ENCODE measurements at regions not wholly inside any gene's neighbourhood (a gene's known extent, or its start where the extent isn't known, plus 50 kb on each side); places are given as distances from the start of the nearest gene placed in this dataset.

DNA sequence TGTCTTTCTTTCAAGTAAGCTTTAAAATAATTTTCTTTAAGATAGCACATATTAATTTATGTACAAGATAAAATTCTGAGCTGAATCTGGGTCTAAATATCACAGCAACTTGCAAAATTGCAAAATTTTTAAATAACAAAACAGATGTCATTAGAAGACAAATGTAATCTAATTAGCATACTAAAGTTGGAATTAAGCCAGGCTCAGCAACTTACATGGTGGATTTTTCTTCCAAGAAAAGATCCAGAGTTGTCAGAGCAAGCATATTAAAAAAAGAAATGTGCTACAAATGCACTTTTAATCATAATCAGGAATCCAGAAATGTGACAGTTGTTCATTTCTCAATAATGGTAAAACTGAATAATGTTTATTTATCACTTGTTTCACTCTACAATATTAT lies 906.9 kb upstream of the INTU start:
- DNase-seq: no peak

DNA sequence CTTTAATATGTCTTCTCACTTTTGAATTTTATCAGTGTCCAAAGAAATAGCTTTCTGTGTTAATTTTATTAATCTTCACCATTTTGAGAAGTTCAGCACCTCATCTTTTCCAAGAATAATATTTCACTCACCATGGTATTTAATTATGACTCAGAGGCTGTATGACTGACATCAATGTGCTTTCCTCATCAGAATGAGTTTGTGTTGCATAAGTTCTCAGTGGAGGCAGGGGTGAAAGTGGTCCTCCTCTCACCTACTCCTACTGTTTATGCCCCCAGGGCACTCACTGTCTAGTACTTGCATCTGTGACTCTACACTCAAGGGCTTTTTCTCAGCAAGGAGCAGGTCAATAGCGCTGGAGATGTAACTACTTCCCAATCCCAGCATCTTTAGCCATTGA lies 905.3 kb upstream of the INTU start:
- no peak for DNase-seq

DNA sequence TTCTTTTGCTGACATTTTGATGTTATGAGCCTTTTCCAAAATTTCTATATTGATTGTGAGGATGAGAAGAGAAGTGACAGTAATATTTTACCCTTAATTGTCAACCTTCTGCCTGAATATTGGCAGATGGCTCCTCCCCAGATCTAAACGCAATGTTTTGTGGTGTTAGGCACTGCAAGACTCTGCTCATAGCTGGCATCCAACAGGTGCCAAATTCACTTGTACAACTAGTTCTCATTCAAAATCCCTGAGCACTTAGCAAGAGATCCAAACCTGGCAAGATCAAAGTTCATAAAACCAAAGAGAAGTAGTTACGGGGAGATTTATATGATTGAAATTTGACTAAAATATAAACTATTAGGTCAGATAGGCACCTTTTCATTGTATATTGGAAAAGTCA lies 901.7 kb upstream of the INTU start:
- DNase-seq: no peak

DNA sequence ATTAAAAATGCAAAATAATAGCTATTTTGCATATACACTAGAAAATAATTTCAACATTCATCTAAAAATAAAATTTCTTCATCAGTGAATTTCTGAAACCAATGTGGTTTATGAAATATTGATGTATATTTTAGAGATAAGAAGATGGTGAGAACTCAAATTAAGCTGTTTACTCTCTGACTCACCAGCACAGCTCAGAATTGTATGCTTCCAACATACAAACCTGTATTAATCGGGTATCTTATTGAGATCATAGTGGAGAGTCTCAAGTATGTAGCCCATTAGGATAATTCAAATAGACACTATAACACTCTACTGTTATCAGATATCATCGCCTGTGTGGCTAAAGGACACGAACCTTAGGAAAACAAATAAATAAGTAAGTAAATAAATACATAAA lies 899.5 kb upstream of the INTU start:
- no peak for DNase-seq

DNA sequence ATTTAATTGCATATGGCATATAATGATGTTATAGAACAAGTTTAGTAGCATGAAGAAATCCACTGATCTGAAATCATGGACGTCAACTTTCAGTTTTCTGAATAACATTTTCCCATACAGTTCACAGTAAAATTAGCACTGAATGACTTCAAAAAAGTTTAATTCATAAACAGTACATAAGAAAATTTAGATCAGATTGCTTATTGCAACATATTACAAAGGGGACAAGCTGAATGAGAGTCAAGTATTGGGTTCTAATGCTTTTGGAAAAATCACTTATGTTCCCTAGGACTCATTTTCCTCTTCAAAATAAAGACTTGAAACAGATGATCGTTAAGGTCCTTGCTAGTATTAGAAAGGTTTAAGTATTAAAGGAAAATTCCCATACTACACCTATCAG lies 898.3 kb upstream of the INTU start:
- no peak for DNase-seq

DNA sequence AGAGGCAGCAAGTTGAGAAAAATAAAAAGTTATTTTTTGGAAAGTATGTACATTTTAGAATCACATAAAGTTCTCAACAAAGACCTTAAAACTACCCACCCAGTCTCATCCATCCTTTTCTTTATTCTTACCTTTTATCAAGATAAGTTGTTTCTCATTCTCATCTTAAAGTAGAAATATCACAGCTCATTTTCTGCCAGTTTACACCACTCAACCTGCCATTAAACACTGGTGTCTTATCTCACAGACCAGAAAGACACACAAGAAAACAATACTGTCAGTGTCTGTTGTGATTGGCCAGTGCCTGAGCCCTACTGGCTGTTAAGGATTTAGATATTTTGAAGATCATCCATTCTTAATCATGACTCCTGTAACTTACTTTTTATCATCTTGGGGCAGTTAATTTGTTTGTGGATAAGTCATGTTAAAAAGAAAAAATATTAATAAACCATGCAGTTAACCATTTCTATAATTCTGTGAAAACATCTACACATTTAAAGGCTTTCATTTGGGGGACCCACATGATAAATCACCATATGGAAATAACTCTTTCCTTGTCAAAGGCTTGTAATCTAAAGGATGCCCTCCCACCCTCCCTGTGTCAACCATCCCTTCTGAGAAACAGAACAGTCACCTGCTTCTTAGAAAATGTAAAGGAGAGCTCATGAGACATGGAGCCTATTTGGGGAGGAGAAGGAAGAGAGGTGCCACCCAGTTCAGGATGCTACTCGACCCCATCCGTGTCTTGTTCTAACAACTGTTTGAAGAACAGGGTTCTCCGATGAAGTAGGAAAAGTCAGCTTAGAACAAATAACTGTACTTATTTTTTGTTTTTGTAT lies 897.2 kb upstream of the INTU start:
- no peak for DNase-seq

DNA sequence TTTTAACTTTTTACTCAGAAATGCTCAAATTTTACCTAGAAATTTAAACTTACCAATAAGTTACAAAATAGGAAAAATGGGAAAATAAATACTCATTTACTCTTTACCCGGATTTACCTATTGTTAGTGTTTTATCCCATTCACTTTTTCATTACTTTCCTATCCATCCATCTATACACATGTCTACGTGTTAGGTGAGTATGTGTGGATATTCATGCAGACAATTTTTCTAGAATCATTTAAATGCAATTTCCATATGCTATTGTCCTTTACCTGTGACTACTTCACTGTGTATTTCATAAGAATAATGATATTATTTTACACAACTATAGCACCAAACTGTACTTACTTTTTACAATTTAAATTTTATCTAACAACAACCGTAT lies 896.6 kb upstream of the INTU start:
- no peak for DNase-seq

DNA sequence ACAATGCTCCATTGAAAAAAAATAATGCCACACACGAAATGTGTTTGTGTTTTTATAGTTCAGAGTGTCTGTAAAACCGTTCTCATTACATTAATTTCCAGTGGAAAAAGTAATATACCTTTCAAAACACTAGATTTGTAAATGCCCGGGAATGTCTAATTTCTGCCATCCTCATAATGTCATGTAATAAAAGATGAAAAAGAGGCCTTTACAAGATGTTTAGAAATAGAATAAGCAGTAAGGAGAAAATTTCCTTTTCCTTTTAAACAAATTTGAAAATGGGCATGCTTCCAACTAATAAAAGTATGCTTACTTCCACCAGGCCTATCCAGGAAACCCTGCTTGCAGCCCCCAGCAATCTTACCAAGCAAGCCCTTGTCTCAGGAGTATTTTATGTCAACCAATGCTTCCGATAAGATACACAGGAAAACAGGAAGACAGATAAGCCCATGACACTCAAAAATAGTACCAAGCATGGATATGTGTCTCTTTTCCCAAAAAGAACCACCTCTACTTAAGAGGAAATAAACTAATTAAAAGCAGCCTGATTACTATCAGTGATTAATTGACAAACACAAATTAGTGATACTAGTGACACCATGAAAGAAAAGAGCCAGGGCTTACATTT lies 894.7 kb upstream of the INTU start:
- no peak for DNase-seq

DNA sequence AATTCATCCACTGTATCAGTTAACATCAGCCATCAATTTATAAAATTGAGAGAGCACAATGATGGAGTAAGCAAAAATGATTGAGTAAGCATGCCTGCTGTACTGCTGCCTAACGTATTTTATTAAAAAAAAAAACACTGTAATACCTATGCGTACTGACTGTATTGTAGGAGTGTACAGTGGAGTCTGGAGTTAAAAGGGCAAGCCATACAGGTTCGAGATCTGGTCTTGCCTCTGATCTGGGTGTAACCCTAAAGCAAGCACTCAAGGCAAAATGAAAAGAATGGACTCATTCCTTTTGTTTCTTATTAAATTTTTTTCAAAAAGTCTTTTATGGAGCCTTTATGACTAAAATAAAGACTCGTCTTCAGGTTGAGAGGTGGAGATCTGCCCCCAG lies 894.2 kb upstream of the INTU start:
- DNase-seq: no peak

DNA sequence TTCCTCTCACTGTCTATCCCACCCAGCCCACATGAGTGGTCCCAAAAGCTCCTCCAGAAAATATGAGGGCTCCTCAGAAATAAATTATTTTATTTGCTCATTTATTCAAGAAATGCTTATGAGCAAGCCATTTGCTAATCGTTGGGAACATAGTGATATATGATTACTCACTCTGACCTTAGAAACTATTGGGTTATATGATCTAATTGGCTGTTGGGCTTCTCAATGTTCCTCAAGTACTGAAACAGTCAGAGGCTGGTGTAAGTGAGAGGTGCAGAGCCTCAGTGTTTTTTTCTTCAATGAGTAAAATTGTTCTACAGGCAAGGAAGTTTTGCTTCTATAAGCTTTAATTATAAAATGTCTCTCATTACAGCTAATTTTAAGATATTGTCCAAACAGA lies 893.8 kb upstream of the INTU start:
- DNase-seq: no peak

DNA sequence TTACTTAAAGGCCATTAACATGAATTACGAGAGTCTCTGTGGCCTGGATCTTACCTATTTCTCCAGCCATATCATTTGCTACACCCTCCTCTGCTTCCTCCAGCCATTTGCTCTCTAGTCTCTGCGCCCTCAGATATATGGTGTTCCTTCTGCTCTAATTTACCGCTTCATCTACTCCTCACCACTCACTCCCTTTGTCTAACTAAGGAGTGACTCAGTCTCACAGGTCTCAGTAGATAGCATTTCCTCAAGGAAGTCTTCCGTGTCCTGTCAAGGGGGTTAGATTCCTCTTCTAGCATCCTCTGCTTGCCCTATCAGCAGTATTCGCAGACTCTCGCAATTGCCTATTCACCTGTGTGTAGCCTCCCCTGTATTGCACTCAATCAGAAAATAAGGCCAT lies 892.1 kb upstream of the INTU start:
- no peak for DNase-seq

DNA sequence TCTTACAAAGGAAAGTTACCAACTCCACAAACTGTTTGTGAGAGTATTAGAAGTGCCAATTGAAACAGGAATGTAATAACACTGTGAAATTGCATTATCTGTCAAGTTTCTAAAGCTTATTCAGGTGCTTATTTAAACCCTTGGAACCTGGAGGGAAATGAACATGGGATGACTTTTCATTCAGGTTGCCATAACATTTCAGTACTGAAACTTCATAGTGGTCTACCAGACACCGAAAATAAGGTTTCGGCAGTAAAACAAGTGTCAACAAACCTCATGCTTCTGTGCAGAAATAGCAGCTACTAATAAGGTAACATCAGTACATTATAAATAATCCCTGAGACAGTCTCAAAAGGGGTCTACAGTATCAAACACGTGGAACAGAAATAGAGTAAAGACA lies 890.7 kb upstream of the INTU start:
- DNase-seq: peak; percentile 1

DNA sequence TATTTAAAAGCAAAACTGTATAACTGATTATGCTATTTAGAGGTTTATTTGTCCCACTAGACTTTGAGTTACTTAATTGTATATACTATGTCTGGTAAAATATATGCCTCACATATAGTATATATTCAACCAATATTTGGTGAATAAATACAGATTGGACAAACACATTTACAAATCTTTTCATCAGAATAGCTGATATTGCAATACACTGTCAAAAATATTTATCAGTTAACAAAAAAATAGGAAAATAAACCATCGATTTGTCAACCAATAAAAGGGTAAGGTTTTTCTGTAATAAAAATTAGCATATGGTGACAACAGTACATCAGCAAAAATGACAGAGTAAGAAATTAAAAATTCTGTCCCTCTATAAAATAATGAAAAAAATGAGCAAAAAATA lies 889.9 kb upstream of the INTU start:
- DNase-seq: no peak

DNA sequence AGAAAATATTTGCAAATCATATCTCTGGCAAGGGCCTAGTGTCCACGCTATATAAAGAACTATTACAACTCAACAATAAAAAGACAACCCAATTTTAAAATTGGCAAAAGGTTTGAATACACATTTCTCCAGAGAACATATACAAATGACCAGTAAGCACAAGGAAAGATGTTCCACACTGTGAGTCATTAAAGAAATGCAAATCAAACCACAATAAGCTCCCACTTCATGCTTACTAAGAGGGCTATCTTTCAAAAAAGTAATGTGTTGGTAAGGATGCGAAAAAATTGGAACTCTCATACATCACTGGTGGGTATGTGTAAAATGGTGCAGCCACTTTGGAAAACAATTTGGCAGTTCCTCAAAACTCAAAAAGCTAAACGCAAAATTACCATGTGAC lies 884.0 kb upstream of the INTU start:
- DNase-seq: no peak

DNA sequence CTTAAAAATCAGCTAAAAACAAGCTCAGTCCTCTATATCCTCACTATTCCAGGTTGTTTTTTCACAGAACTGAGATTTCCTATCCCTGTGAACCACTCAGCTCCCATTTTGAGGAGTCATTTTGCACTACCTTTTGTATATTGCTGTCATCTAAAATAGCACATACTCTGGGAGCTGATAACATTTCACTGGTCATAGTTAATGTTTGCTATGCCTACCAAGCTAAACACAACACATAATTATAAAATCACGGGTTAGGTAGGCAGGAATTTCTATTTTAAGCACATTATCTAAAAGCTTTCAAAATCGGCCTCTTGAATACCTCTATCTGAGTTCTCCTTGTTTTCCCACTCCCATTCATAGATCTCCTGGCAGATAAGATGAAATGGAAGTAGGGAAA lies 882.0 kb upstream of the INTU start:
- DNase-seq: no peak

DNA sequence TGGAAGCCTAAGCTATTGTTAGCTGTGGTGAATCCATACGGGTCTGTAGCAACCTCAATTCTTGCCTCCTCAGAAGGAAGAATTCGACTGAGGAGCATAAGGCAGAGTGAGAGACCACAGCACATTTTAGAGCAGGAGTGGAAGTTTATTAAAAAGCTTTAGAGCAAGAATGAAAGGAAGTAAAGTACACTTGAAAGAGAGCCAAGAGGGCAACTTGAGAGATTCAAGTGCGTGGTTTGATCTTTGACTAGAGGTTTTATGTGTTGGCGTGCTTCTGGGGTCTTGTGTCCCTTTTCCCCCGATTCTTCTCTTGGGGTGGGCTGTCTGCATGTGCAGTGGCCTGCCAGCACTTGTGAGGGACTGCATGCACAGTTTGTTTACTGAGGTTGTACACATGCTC lies 880.6 kb upstream of the INTU start:
- no peak for DNase-seq

DNA sequence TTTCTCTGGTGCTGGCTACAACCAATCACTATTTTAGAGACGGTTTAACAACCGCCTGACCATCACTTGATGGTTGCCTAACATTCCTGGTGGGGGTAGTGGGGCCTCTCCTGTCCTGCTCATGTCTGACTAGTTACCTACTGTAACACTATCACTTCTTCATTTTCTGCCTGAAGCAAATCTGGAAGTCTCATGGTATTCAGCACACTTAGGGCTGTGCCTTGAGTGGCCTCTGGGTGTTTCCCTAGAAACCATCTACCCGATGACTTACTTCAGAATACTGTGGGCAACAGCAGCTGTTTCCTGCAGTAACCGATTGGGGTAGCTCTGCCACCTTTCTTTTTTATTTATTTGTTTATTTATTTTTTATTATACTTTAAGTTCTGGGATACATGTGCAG lies 880.1 kb upstream of the INTU start:
- no peak for DNase-seq

DNA sequence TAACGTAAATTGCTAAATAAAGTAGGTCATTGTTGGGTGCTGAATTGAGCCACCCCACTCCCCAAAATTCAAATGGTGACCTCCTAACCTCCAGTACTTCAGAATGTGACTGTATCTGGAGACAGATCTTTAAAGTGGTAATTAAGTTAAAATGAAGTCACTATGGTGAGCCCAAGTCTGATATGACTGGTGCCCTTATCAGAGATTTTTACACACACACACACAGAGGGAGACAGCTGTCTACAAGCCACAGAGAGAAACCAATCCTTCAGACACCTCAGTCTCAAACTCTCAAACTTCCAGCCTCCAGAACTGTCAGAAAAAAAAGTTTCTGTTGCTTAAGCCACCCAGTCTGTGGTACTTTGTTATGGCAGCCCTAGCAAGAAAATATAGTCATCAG lies 879.2 kb upstream of the INTU start:
- DNase-seq: no peak

DNA sequence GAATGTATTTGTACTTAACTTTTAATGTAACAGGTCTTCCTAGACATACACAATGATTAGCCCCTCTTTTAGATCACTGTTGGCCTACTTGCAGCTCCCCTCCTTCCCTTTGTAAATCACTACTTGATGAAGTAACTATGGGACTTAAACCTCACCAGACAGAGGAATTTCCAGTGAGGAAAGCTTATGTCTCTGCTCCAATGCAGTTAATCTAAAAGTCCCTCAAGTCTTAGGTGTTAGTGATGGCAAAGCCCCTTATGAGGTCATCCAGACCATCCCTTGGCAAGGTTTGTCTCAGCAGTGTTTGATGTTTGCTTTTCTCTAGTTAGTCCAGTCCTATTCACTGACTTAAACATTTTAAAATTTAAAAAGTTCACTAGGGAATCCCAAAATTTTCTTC lies 877.3 kb upstream of the INTU start:
- DNase-seq: no peak

DNA sequence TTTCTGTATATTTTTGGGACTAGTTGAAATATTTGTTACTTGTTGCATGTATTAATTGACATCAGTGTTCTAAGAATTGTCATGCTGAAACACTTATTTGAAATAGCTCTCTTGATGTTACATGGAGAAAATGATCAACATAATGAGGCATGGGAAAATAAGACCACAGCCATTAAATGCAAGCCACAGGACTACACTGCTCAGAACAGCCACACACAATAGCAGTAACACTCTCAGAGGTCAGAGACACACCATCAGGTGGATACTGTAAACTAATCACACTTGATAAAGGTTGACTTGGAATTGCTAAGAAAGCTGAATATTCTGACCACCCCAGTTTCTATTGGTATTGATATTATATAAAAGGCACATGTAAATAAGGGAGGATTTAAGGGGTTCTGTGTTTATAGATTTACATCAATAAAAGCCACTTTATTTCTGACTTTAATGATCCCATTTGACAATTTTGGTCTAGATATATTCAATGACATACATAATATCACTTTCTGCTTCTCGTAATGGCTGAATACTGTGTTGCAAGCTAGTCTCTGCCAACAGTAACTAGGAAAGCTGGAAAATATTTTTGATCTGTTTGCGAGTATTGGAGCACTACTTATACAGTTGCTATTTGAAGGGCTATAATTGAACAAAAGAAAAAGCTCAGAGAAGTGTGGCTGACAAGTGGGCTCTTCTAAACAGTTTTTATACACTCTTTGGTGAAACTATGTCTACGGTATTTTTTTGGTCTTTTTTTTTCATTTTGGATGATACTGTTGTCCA lies 876.5 kb upstream of the INTU start:
- DNase-seq: no peak

DNA sequence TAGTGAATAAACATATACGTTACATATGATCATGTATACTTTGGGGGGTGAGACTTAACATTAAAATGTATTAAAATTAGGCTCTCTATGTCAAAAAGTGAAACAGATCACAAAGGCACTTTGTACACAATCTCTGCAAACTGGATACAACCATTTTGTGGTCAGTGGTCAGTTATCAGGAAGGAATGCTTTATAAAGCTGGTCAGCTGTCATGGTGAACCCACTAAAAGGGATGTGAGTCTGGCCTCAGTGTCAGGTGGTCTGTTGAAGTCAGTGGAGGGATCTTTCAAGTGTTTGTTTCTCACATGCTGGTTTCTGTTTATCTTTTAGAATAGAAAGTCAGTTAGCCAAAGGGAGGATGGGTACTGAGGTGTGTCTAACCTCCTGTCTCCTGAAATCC lies 875.5 kb upstream of the INTU start:
- DNase-seq: no peak

DNA sequence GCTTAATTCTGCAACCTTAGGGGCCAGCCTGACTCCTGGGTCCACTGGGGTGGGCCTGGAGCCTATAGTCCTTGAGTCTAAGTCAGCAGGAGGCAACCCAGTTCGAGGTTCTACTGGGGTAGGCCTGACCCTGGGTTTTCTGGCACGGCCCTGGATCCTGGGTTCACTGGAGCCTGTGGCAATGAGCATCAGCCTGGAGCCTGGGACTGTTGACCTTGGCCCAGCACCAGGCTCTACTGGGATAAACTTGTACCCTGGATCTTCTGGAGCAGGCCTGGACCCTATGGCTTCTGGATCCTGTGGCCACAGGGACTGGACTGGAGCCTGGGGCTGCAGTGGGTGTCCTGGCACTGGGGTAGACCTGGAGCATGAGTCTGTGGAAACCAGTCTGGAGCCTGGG lies 874.3 kb upstream of the INTU start:
- no peak for DNase-seq

DNA sequence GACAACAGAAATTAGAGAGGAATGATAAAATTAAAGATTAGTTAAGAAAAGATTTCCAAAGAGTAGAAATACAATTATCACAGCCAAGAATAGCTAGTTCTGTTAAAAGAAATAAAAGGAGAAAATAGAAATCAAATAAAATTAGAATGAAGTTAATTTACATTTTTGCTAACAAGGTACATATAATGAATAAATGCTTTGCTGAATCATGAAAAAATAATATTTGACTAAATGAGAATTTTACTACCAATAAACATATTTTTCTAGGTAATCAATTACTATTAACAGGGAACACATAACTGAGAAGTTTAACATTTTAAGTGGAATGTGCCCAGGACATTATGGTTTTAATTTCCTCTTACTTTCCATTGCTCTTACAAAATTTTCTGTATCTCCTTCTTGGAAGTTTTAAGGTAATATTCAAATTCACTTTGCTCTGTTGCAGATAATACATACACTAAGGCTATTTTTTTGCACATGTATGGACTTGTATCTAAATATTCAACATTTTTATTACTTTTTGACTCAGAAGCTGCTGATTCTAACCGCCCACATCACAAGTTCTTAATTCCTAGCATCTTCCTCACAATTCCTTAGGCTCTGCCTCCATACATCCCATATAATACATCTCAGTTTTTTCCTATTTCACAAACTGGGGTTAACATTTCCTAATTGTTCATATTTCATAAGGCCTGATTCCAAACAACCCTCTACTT lies 870.7 kb upstream of the INTU start:
- no peak for DNase-seq

Data from activated CD4-positive, alpha-beta T cell treated with anti-CD3 and anti-CD28 coated beads, Interleukin-10, Interleukin-2, amounts not matched to agents 100 ng/mL and 50 ng/mL, durations not matched to agents 16 hours and 8 hours (primary cell).